ENCODE measurements at regions not wholly inside any gene's neighbourhood (a gene's known extent, or its start where the extent isn't known, plus 50 kb on each side); places are given as distances from the start of the nearest gene placed in this dataset.

- H3F3A ChIP-seq (ENCODE audit: low read depth) = no peaks in the 10 kb centered on the region
- H3K79me2 ChIP-seq (ENCODE audit: insufficient read depth, low read length) = no peaks in the 10 kb centered on the region
- TF ChIP-seq, protein P1, sequence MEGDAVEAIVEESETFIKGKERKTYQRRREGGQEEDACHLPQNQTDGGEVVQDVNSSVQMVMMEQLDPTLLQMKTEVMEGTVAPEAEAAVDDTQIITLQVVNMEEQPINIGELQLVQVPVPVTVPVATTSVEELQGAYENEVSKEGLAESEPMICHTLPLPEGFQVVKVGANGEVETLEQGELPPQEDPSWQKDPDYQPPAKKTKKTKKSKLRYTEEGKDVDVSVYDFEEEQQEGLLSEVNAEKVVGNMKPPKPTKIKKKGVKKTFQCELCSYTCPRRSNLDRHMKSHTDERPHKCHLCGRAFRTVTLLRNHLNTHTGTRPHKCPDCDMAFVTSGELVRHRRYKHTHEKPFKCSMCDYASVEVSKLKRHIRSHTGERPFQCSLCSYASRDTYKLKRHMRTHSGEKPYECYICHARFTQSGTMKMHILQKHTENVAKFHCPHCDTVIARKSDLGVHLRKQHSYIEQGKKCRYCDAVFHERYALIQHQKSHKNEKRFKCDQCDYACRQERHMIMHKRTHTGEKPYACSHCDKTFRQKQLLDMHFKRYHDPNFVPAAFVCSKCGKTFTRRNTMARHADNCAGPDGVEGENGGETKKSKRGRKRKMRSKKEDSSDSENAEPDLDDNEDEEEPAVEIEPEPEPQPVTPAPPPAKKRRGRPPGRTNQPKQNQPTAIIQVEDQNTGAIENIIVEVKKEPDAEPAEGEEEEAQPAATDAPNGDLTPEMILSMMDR (conservative IDR thresholded peaks at IDR 0.05; ENCODE audit: low read length) = no peak
- no peak for TF ChIP-seq EZH2phosphoT487 (IDR thresholded peaks at IDR 0.05; ENCODE audit: borderline replicate concordance)
These were observed 138.9 kb upstream of the SLC7A14 start for GRCh38 chr3:170724599-170725280.

GRCh38 chr3:170723241-170723640 is 137.4 kb upstream of the SLC7A14 start:
- Histone ChIP-seq H2AFZ (ENCODE audit: low read length) (no peak overlapping the region), H3K36me3 (ENCODE audit: insufficient read depth, low read length) (no peaks in the 10 kb centered on the region), H3K4me2 (ENCODE audit: low read depth, low read length, poor library complexity, severe bottlenecking) (no peak overlapping the region), H3K27me3 (ENCODE audit: insufficient read depth, low read length, poor library complexity, severe bottlenecking) (no peaks in the 10 kb centered on the region), H3K9ac (ENCODE audit: low read depth, low read length, poor library complexity, severe bottlenecking) (no peak overlapping the region), H3K9me2 (replicated peaks; ENCODE audit: low read depth, low read length) (no peaks in the 10 kb centered on the region), H3K4me1 (ENCODE audit: insufficient read depth, low read length, poor library complexity, severe bottlenecking) (no peaks in the 10 kb centered on the region), H3K9me3 (ENCODE audit: insufficient read depth, low read depth, low read length) (no peaks in the 10 kb centered on the region), H3F3A (ENCODE audit: low read depth) (no peaks in the 10 kb centered on the region), H4K20me1 (ENCODE audit: insufficient read depth, low read length, poor library complexity, severe bottlenecking) (no peaks in the 10 kb centered on the region), H3K4me3 (ENCODE audit: low read length, poor library complexity, severe bottlenecking) (no peak overlapping the region), H3K79me2 (ENCODE audit: insufficient read depth, low read length) (no peaks in the 10 kb centered on the region)
- TF ChIP-seq, protein P1 (conservative IDR thresholded peaks at IDR 0.05; ENCODE audit: low read length) = no peak
- no peak for TF ChIP-seq EZH2phosphoT487 (IDR thresholded peaks at IDR 0.05; ENCODE audit: borderline replicate concordance)

More at GRCh38 chr3:170724599-170725280, 138.9 kb upstream of the SLC7A14 start:
- Histone ChIP-seq H3K4me2 (ENCODE audit: low read depth, low read length, poor library complexity, severe bottlenecking) (no peak overlapping the region), H3K4me1 (ENCODE audit: insufficient read depth, low read length, poor library complexity, severe bottlenecking) (no peaks in the 10 kb centered on the region), H3K4me3 (ENCODE audit: low read length, poor library complexity, severe bottlenecking) (no peak overlapping the region), H3K9ac (ENCODE audit: low read depth, low read length, poor library complexity, severe bottlenecking) (no peak overlapping the region), H3K36me3 (ENCODE audit: insufficient read depth, low read length) (no peaks in the 10 kb centered on the region), H3K9me2 (replicated peaks; ENCODE audit: low read depth, low read length) (no peaks in the 10 kb centered on the region), H3K27me3 (ENCODE audit: insufficient read depth, low read length, poor library complexity, severe bottlenecking) (no peaks in the 10 kb centered on the region), H2AFZ (ENCODE audit: low read length) (no peak overlapping the region), H3K9me3 (ENCODE audit: insufficient read depth, low read depth, low read length) (no peaks in the 10 kb centered on the region), H4K20me1 (ENCODE audit: insufficient read depth, low read length, poor library complexity, severe bottlenecking) (no peaks in the 10 kb centered on the region)

- Histone ChIP-seq H3K9me2 (replicated peaks; ENCODE audit: low read depth, low read length) (no peaks in the 10 kb centered on the region), H3F3A (ENCODE audit: low read depth) (no peaks in the 10 kb centered on the region), H2AFZ (ENCODE audit: low read length) (no peak overlapping the region), H3K79me2 (ENCODE audit: insufficient read depth, low read length) (no peaks in the 10 kb centered on the region), H3K27me3 (ENCODE audit: insufficient read depth, low read length, poor library complexity, severe bottlenecking) (no peaks in the 10 kb centered on the region), H4K20me1 (ENCODE audit: insufficient read depth, low read length, poor library complexity, severe bottlenecking) (no peaks in the 10 kb centered on the region), H3K4me1 (ENCODE audit: insufficient read depth, low read length, poor library complexity, severe bottlenecking) (no peaks in the 10 kb centered on the region), H3K4me2 (ENCODE audit: low read depth, low read length, poor library complexity, severe bottlenecking) (no peak overlapping the region), H3K9ac (ENCODE audit: low read depth, low read length, poor library complexity, severe bottlenecking) (no peak overlapping the region), H3K9me3 (ENCODE audit: insufficient read depth, low read depth, low read length) (no peaks in the 10 kb centered on the region), H3K36me3 (ENCODE audit: insufficient read depth, low read length) (no peaks in the 10 kb centered on the region), H3K4me3 (ENCODE audit: low read length, poor library complexity, severe bottlenecking) (no peak overlapping the region)
- TF ChIP-seq, protein P1 (conservative IDR thresholded peaks at IDR 0.05; ENCODE audit: low read length) = no peak
- TF ChIP-seq EZH2phosphoT487 (IDR thresholded peaks at IDR 0.05; ENCODE audit: borderline replicate concordance) = no peak
These were observed 135.7 kb upstream of the SLC7A14 start for GRCh38 chr3:170721563-170721962.
